ENCODE measurements at regions not wholly inside any gene's neighbourhood (a gene's known extent, or its start where the extent isn't known, plus 50 kb on each side); places are given as distances from the start of the nearest gene placed in this dataset.

- TF ChIP-seq, protein P1, sequence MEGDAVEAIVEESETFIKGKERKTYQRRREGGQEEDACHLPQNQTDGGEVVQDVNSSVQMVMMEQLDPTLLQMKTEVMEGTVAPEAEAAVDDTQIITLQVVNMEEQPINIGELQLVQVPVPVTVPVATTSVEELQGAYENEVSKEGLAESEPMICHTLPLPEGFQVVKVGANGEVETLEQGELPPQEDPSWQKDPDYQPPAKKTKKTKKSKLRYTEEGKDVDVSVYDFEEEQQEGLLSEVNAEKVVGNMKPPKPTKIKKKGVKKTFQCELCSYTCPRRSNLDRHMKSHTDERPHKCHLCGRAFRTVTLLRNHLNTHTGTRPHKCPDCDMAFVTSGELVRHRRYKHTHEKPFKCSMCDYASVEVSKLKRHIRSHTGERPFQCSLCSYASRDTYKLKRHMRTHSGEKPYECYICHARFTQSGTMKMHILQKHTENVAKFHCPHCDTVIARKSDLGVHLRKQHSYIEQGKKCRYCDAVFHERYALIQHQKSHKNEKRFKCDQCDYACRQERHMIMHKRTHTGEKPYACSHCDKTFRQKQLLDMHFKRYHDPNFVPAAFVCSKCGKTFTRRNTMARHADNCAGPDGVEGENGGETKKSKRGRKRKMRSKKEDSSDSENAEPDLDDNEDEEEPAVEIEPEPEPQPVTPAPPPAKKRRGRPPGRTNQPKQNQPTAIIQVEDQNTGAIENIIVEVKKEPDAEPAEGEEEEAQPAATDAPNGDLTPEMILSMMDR (conservative IDR thresholded peaks at IDR 0.05; ENCODE audit: low read depth, low read length) = no peak
- TF ChIP-seq EZH2 (IDR thresholded peaks at IDR 0.05; ENCODE audit: borderline replicate concordance, low read depth, low read length, poor library complexity, severe bottlenecking) = no peak
Measured at GRCh38 chr5:135217669-135218485, 181.2 kb downstream of the MACROH2A1 start.
